Stimulated activated naive CD4-positive, alpha-beta T cell (primary cell): ENCODE measurements at regions not wholly inside any gene's neighbourhood (a gene's known extent, or its start where the extent isn't known, plus 50 kb on each side); places are given as distances from the start of the nearest gene placed in this dataset.
"Not testable (repeated sequence)": the region's sequence is repeated elsewhere in the genome, so short reads cannot be mapped to it uniquely, and the experiment has no call there.

ENCODE experiments used
- DNase-seq, 6 experiments: peaks; one replicate each; lab custom pipeline; 2025; lab: John Stamatoyannopoulos, UW

GRCh38 chr10:2790396-2791188 lies 276.8 kb upstream of the PFKP start:
- DNase-seq: no peak

- DNase-seq: no peak
Measured at GRCh38 chr10:2786251-2786650, 281.1 kb upstream of the PFKP start.

- no peak for DNase-seq
Measured at GRCh38 chr10:2784766-2785165, 282.6 kb upstream of the PFKP start.

- no peak for DNase-seq
Measured at GRCh38 chr10:2782950-2783349, 284.4 kb upstream of the PFKP start.

GRCh38 chr10:2782265-2782664 lies 285.1 kb upstream of the PFKP start:
- DNase-seq: no peak

- no peak for DNase-seq
Measured at GRCh38 chr10:2777666-2778355, 289.5 kb upstream of the PFKP start.

GRCh38 chr10:2772816-2773631 lies 294.3 kb upstream of the PFKP start:
- no peak for DNase-seq

- no peak for DNase-seq
Measured at GRCh38 chr10:2772135-2772534, 295.2 kb upstream of the PFKP start.

- not testable (repeated sequence) for DNase-seq
Measured at GRCh38 chr10:2767293-2767692, 300.1 kb upstream of the PFKP start.

GRCh38 chr10:2761971-2762370 lies 305.4 kb upstream of the PFKP start:
- DNase-seq: no peak

GRCh38 chr10:2761311-2761710 lies 306.0 kb upstream of the PFKP start:
- no peak for DNase-seq

- no peak for DNase-seq
Measured at GRCh38 chr10:2760736-2761135, 306.6 kb upstream of the PFKP start.

- DNase-seq: no peak
Measured at GRCh38 chr10:2759233-2759632, 308.1 kb upstream of the PFKP start.

GRCh38 chr10:2754943-2755342 lies 312.4 kb upstream of the PFKP start:
- DNase-seq: no peak

GRCh38 chr10:2748287-2748686 lies 319.1 kb upstream of the PFKP start:
- no peak for DNase-seq

- DNase-seq: no peak
Measured at GRCh38 chr10:2746638-2747037, 320.7 kb upstream of the PFKP start.

GRCh38 chr10:2745666-2746065 lies 321.7 kb upstream of the PFKP start:
- DNase-seq: no peak

GRCh38 chr10:2744547-2745200 lies 322.7 kb upstream of the PFKP start:
- no peak for DNase-seq

- DNase-seq: no peak
Measured at GRCh38 chr10:2734603-2735002, 332.7 kb upstream of the PFKP start.

GRCh38 chr10:2733278-2733963 lies 333.9 kb upstream of the PFKP start:
- DNase-seq: no peak

- no peak for DNase-seq
Measured at GRCh38 chr10:2731940-2732339, 335.4 kb upstream of the PFKP start.

GRCh38 chr10:2729197-2729596 lies 338.2 kb upstream of the PFKP start:
- no peak for DNase-seq
